GM23338 (cell line): ENCODE measurements at regions not wholly inside any gene's neighbourhood (a gene's known extent, or its start where the extent isn't known, plus 50 kb on each side); places are given as distances from the start of the nearest gene placed in this dataset.

ENCODE experiments used
- ATAC-seq: fragments of 200-7000 bp; cut with Tn5 transposase; 3 replicates; pipeline ENCODE4 v1.9.1; 2020
- DNase-seq: peaks from one replicate; pipeline ENCODE4 v3.0.0-alpha.2; 2015; ENCODE audit warnings: low spot score
- H2AFZ ChIP-seq: fragments of 200-600 bp; sonication (generic); 2 replicates; pipeline ENCODE4 v1.8.0; 2016; ENCODE audit warnings: antibody characterized with exemption, mild to moderate bottlenecking, moderate library complexity
- H3F3A ChIP-seq: fragments of 200-600 bp; sonication (generic); replicated peaks from 2 replicates; pipeline ENCODE4 v1.8.0; 2017; ENCODE audit warnings: antibody characterized with exemption, mixed run types, low read depth
- H3K27ac ChIP-seq: fragments of 200-600 bp; sonication (generic); 2 replicates; pipeline ENCODE4 v1.6.1; 2016; ENCODE audit warnings: low read depth
- H3K27me3 ChIP-seq: fragments of 200-600 bp; sonication (generic); 2 replicates; pipeline ENCODE4 v1.8.0; 2016; ENCODE audit warnings: mild to moderate bottlenecking, mixed run types, moderate library complexity; ENCODE audit not compliant: insufficient read depth
- H3K36me3 ChIP-seq: fragments of 200-600 bp; sonication (generic); 2 replicates; pipeline ENCODE4 v1.8.0; 2016; ENCODE audit warnings: mild to moderate bottlenecking; ENCODE audit not compliant: insufficient read depth
- H3K4me1 ChIP-seq: fragments of 200-600 bp; sonication (generic); 2 replicates; pipeline ENCODE4 v1.8.0; 2016; ENCODE audit warnings: mild to moderate bottlenecking, moderate library complexity; ENCODE audit not compliant: insufficient read depth
- H3K4me2 ChIP-seq: fragments of 200-600 bp; sonication (generic); 2 replicates; pipeline ENCODE4 v1.7.1; 2017; ENCODE audit warnings: mixed run types
- H3K4me3 ChIP-seq: fragments of 200-600 bp; sonication (generic); 2 replicates; pipeline ENCODE4 v1.6.1; 2016; ENCODE audit warnings: mixed run types
- H3K79me2 ChIP-seq: fragments of 200-600 bp; sonication (generic); replicated peaks from 2 replicates; pipeline ENCODE4 v1.8.0; 2017; ENCODE audit warnings: mild to moderate bottlenecking; ENCODE audit not compliant: insufficient read depth
- H3K9me2 ChIP-seq: fragments of 200-600 bp; sonication (generic); 2 replicates; pipeline ENCODE4 v1.8.0; 2017; ENCODE audit not compliant: insufficient read depth
- H4K20me1 ChIP-seq: fragments of 200-600 bp; sonication (generic); replicated peaks from 2 replicates; pipeline ENCODE4 v1.8.0; 2017; ENCODE audit warnings: mild to moderate bottlenecking; ENCODE audit not compliant: insufficient read depth
- H3K27ac Mint-ChIP-seq: 2 replicates; pipeline ENCODE4 v1.8.0; 2020; ENCODE audit warnings: inconsistent platforms, mild to moderate bottlenecking, moderate library complexity, mixed read lengths
- H3K27me3 Mint-ChIP-seq: 3 replicates; pipeline ENCODE4 v1.8.0; 2022; ENCODE audit warnings: low read depth, mild to moderate bottlenecking, moderate library complexity, mixed read lengths, inconsistent platforms; ENCODE audit not compliant: insufficient read depth, poor library complexity
- H3K36me3 Mint-ChIP-seq: 3 replicates; pipeline ENCODE4 v1.8.0; 2021; ENCODE audit warnings: low read depth, mild to moderate bottlenecking, inconsistent platforms, moderate library complexity, mixed read lengths
- H3K4me1 Mint-ChIP-seq: 3 replicates; pipeline ENCODE4 v1.8.0; 2020; ENCODE audit warnings: mild to moderate bottlenecking, inconsistent platforms, mixed read lengths
- H3K4me3 Mint-ChIP-seq: 3 replicates; pipeline ENCODE4 v1.8.0; 2021; ENCODE audit warnings: moderate library complexity, mild to moderate bottlenecking, inconsistent platforms, mixed read lengths
- H3K9me3 Mint-ChIP-seq: 3 replicates; pipeline ENCODE4 v1.8.0; 2020; ENCODE audit warnings: moderate library complexity, mild to moderate bottlenecking, inconsistent platforms, mixed read lengths
- CREB1 ChIP-seq: fragments of 250-450 bp; sonication (Bioruptor Pico); IDR thresholded peaks from 2 replicates; pipeline ENCODE4 v1.5.0; 2020; ENCODE audit warnings: low read depth, mild to moderate bottlenecking, moderate library complexity
- CTCF ChIP-seq, 2 experiments: fragments of 200-600 bp in 1 of 2; sonication (generic) in 1 of 2; conservative IDR thresholded peaks; 2 replicates each; pipeline versions ENCODE4 v1.5.1 to v1.6.1; 2016 to 2017; ENCODE audit warnings: antibody characterized with exemption in 2 of 2, low read depth in 2 of 2, mild to moderate bottlenecking in 2 of 2, moderate library complexity in 1 of 2
- ETS1 ChIP-seq: IDR thresholded peaks from 2 replicates; pipeline ENCODE4 v1.6.1; 2016; ENCODE audit warnings: antibody characterized with exemption
- EZH2 ChIP-seq: fragments of 200-600 bp; sonication (generic); IDR thresholded peaks from one replicate; pipeline ENCODE4 v1.8.0; 2017; ENCODE audit warnings: antibody characterized with exemption, mild to moderate bottlenecking, low read depth; ENCODE audit not compliant: unreplicated experiment
- EZH2phosphoT487 ChIP-seq: fragments of 200-600 bp; sonication (generic); IDR thresholded peaks from one replicate; pipeline ENCODE4 v1.8.1; 2018; ENCODE audit warnings: antibody characterized with exemption; ENCODE audit not compliant: unreplicated experiment
- JUNB ChIP-seq: IDR thresholded peaks from one replicate; pipeline ENCODE4 v1.6.1; 2016; ENCODE audit warnings: antibody characterized with exemption; ENCODE audit not compliant: unreplicated experiment
- NANOG ChIP-seq: IDR thresholded peaks from 2 replicates; pipeline ENCODE4 v1.6.1; 2016; ENCODE audit warnings: antibody characterized with exemption, borderline replicate concordance
- POLR2AphosphoS5 ChIP-seq: IDR thresholded peaks from 2 replicates; pipeline ENCODE4 v1.6.1; 2016; ENCODE audit warnings: antibody characterized with exemption, low read depth
- REST ChIP-seq: IDR thresholded peaks from one replicate; pipeline ENCODE4 v1.6.1; 2018; ENCODE audit warnings: antibody characterized with exemption; ENCODE audit not compliant: unreplicated experiment
- STAT1 ChIP-seq: IDR thresholded peaks from one replicate; pipeline ENCODE4 v1.6.1; 2016; ENCODE audit warnings: antibody characterized with exemption; ENCODE audit not compliant: unreplicated experiment
- ZNF114 ChIP-seq: fragments of 250-450 bp; sonication (Bioruptor Pico); IDR thresholded peaks from 2 replicates; pipeline ENCODE4 v1.5.0; 2020; ENCODE audit warnings: mild to moderate bottlenecking, moderate library complexity
- ZNF331 ChIP-seq: fragments of 250-450 bp; sonication (Bioruptor Pico); IDR thresholded peaks from 2 replicates; pipeline ENCODE4 v1.5.0; 2020; ENCODE audit warnings: low read depth, mild to moderate bottlenecking, moderate library complexity
- ZNF462 ChIP-seq: fragments of 250-450 bp; sonication (Bioruptor Pico); IDR thresholded peaks from 2 replicates; pipeline ENCODE4 v1.5.0; 2020; ENCODE audit warnings: mild to moderate bottlenecking, moderate library complexity

- no peak overlapping the region for H2AFZ ChIP-seq
- H3K27ac Mint-ChIP-seq: no peak overlapping the region
- H3K9me3 Mint-ChIP-seq: peaks cover 4% of the 10 kb centered on the region; the same call in 2 of the 3 replicates
Measured at GRCh38 chr7:425794-426188, 93.9 kb downstream of the PDGFA start.

More at GRCh38 chr7:425794-426188, 93.9 kb downstream of the PDGFA start:
- DNase-seq: no peak
- Mint-ChIP-seq H3K27me3 (peaks cover 18% of the 10 kb centered on the region), H3K4me1 (peaks cover 13% of the 10 kb centered on the region), H3K4me3 (no peak overlapping the region), H3K36me3 (no peaks in the 10 kb centered on the region)
- no peaks in the 10 kb centered on the region for H3K27me3 ChIP-seq
- H4K20me1 ChIP-seq: no peaks in the 10 kb centered on the region
- TF ChIP-seq CTCF (conservative IDR thresholded peaks at IDR 0.05; ENCODE audit: low read depth in 2 of 2): no peak
- TF ChIP-seq STAT1: no peak
- no peak for TF ChIP-seq ZNF331 (CRISPR knock-in tag)
- TF ChIP-seq ZNF114 (CRISPR knock-in tag): no peak
- TF ChIP-seq NANOG: no peak
- no peak for TF ChIP-seq CREB1
- no peak for TF ChIP-seq EZH2phosphoT487
- TF ChIP-seq EZH2: no peak
- no peak for TF ChIP-seq REST
- TF ChIP-seq POLR2AphosphoS5: no peak
- TF ChIP-seq ZNF462 (CRISPR knock-in tag): no peak
- no peak for TF ChIP-seq ETS1
- TF ChIP-seq JUNB: no peak
- peak; percentile 36 for ATAC-seq
- H3K9me2 ChIP-seq: no peaks in the 10 kb centered on the region
- H3K4me3 ChIP-seq: no peak overlapping the region
- no peaks in the 10 kb centered on the region for H3K36me3 ChIP-seq
- no peak overlapping the region for H3K27ac ChIP-seq
- no peaks in the 10 kb centered on the region for H3K79me2 ChIP-seq
- no peaks in the 10 kb centered on the region for H3F3A ChIP-seq
- H3K4me1 ChIP-seq: no peaks in the 10 kb centered on the region
- H3K4me2 ChIP-seq: no peak overlapping the region
